OCI-LY3 (cell line): ENCODE measurements at regions not wholly inside any gene's neighbourhood (a gene's known extent, or its start where the extent isn't known, plus 50 kb on each side); places are given as distances from the start of the nearest gene placed in this dataset.

ENCODE experiments used
- H2AFZ ChIP-seq: fragments of 200-600, 300-600 bp; shearing (Covaris generic); 2 replicates; pipeline ENCODE4 v1.6.0; 2014; ENCODE audit warnings: antibody characterized with exemption, low read depth, low read length
- H3K27ac ChIP-seq: fragments of 200-600, 300-600 bp; sonication (generic); 2 replicates; pipeline ENCODE4 v1.5.1; 2014; ENCODE audit warnings: mild to moderate bottlenecking, low read length, moderate library complexity, mixed read lengths
- H3K27me3 ChIP-seq: fragments of 200-600, 300-600 bp; sonication (generic); 2 replicates; pipeline ENCODE4 v1.6.1; 2014; ENCODE audit warnings: low read depth, low read length, mixed read lengths
- H3K36me3 ChIP-seq: fragments of 200-600, 300-600 bp; sonication (generic); replicated peaks from 2 replicates; pipeline ENCODE3; 2014; ENCODE audit warnings: low read depth, low read length, mixed read lengths
- H3K4me1 ChIP-seq: fragments of 300-600, 200-600 bp; sonication (generic); 2 replicates; pipeline ENCODE4 v1.6.1; 2014; ENCODE audit warnings: low read length, mixed read lengths
- H3K4me2 ChIP-seq: fragments of 200-600, 300-600 bp; sonication (generic); 2 replicates; pipeline ENCODE4 v1.6.1; 2014; ENCODE audit warnings: low read length, mixed read lengths
- H3K4me3 ChIP-seq: fragments of 300-600, 200-600 bp; sonication (generic); 2 replicates; pipeline ENCODE4 v1.5.1; 2014; ENCODE audit warnings: antibody characterized with exemption, mild to moderate bottlenecking, low read length, moderate library complexity
- H3K79me2 ChIP-seq: fragments of 300-600, 200-600 bp; shearing (Covaris generic); 2 replicates; pipeline ENCODE4 v1.6.1; 2014; ENCODE audit warnings: mild to moderate bottlenecking, low read length, mixed read lengths
- H3K9ac ChIP-seq: fragments of 300-600, 200-600 bp; shearing (Covaris generic); 2 replicates; pipeline ENCODE4 v1.6.0; 2014; ENCODE audit warnings: mild to moderate bottlenecking, low read length, moderate library complexity
- H3K9me3 ChIP-seq: fragments of 200-600, 300-600 bp; shearing (Covaris generic); 2 replicates; pipeline ENCODE4 v1.6.1; 2014; ENCODE audit warnings: low read length, mixed read lengths; ENCODE audit not compliant: insufficient read depth
- H4K20me1 ChIP-seq: fragments of 200-600, 300-600 bp; sonication (generic); 2 replicates; pipeline ENCODE4 v1.6.1; 2016; ENCODE audit warnings: low read length, mixed read lengths; ENCODE audit not compliant: insufficient read depth
- EZH2phosphoT487 ChIP-seq: fragments of 200-600 bp; shearing (Covaris generic); IDR thresholded peaks from 2 replicates; pipeline ENCODE4 v1.6.1; 2018; ENCODE audit warnings: antibody characterized with exemption, mixed run types, low read depth
- TF ChIP-seq, protein P1 (sequence below): fragments of 200-600, 300-600 bp; sonication (generic); IDR thresholded peaks from 2 replicates; pipeline ENCODE4 v1.5.1; 2014; ENCODE audit warnings: antibody characterized with exemption, low read length, low read depth

DNA sequence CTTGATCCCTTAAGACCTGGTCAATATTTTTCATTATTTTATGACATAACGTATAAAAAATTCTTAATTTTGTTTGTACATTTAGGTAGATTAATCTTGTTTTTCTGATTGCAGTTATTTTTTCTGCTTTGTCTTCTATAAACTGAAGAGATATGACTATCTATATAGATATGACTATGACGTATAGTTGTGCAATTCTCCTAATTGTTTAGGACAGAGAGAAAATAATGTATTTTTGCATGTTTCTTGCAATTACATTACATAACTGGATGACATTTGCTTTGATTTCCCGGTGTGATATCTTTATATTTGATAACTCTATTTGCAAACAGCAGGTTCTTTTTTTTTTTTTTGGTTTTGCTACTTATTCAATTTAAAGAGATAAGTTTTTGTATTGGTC, 310.2 kb upstream of the REG3G start:
- Histone ChIP-seq H3K9me3 (no peaks in the 10 kb centered on the region), H3K9ac (no peak overlapping the region), H3K27me3 (no peaks in the 10 kb centered on the region), H3K4me2 (no peak overlapping the region), H2AFZ (no peak overlapping the region), H3K4me3 (no peak overlapping the region), H3K4me1 (no peaks in the 10 kb centered on the region), H3K27ac (no peak overlapping the region), H3K36me3 (no peaks in the 10 kb centered on the region), H3K79me2 (no peaks in the 10 kb centered on the region), H4K20me1 (no peaks in the 10 kb centered on the region)
- TF ChIP-seq, protein P1, sequence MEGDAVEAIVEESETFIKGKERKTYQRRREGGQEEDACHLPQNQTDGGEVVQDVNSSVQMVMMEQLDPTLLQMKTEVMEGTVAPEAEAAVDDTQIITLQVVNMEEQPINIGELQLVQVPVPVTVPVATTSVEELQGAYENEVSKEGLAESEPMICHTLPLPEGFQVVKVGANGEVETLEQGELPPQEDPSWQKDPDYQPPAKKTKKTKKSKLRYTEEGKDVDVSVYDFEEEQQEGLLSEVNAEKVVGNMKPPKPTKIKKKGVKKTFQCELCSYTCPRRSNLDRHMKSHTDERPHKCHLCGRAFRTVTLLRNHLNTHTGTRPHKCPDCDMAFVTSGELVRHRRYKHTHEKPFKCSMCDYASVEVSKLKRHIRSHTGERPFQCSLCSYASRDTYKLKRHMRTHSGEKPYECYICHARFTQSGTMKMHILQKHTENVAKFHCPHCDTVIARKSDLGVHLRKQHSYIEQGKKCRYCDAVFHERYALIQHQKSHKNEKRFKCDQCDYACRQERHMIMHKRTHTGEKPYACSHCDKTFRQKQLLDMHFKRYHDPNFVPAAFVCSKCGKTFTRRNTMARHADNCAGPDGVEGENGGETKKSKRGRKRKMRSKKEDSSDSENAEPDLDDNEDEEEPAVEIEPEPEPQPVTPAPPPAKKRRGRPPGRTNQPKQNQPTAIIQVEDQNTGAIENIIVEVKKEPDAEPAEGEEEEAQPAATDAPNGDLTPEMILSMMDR, result no peak
- no peak for TF ChIP-seq EZH2phosphoT487

GRCh38 chr2:78718024-78718423, 307.5 kb upstream of the REG3G start:
- Histone ChIP-seq H3K27me3 (no peaks in the 10 kb centered on the region), H3K79me2 (no peaks in the 10 kb centered on the region), H3K9ac (no peak overlapping the region), H3K4me3 (no peak overlapping the region), H3K36me3 (no peaks in the 10 kb centered on the region), H3K9me3 (no peaks in the 10 kb centered on the region), H4K20me1 (no peaks in the 10 kb centered on the region), H3K27ac (no peak overlapping the region), H3K4me2 (no peak overlapping the region), H2AFZ (no peak overlapping the region), H3K4me1 (no peaks in the 10 kb centered on the region)
- TF ChIP-seq EZH2phosphoT487, result no peak
- TF ChIP-seq, protein P1, result no peak

DNA sequence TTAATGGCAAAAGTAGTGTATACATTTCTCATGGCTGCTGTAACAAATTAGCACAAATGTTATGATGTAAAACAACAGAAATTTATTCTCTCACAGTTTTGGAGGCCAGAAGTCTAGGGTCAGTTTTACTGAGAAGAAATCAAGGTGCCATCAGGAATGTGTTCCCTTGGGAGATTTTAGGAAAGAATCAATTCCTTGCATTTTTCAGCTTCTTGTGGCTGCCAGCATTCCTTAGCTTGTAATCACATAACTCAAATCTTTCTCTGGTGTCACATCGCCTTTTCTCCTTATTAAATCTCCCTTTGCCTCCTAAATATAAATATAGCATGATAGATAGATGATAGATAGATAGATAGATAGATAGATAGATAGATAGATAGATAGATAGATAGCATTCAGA, 307.0 kb upstream of the REG3G start:
- no peaks in the 10 kb centered on the region for H3K4me1 ChIP-seq
- no peaks in the 10 kb centered on the region for H3K9me3 ChIP-seq
- no peaks in the 10 kb centered on the region for H4K20me1 ChIP-seq
- H3K79me2 ChIP-seq, result no peaks in the 10 kb centered on the region
- no peak overlapping the region for H3K4me3 ChIP-seq
- no peak overlapping the region for H3K9ac ChIP-seq
- no peak overlapping the region for H3K4me2 ChIP-seq
- no peaks in the 10 kb centered on the region for H3K27me3 ChIP-seq
- H3K27ac ChIP-seq, result no peak overlapping the region
- no peak overlapping the region for H2AFZ ChIP-seq
- TF ChIP-seq, protein P1, result no peak
- TF ChIP-seq EZH2phosphoT487, result no peak
- H3K36me3 ChIP-seq, result no peaks in the 10 kb centered on the region

GRCh38 chr2:78721355-78722033, 304.0 kb upstream of the REG3G start:
- Histone ChIP-seq H3K4me1 (no peaks in the 10 kb centered on the region), H4K20me1 (no peaks in the 10 kb centered on the region), H3K27me3 (no peaks in the 10 kb centered on the region), H3K4me3 (no peak overlapping the region), H3K79me2 (no peaks in the 10 kb centered on the region), H3K9ac (no peak overlapping the region), H3K27ac (no peak overlapping the region), H2AFZ (no peak overlapping the region), H3K9me3 (no peaks in the 10 kb centered on the region), H3K4me2 (no peak overlapping the region), H3K36me3 (no peaks in the 10 kb centered on the region)
- TF ChIP-seq EZH2phosphoT487, result no peak
- TF ChIP-seq, protein P1, result no peak
